OCI-LY3 (cell line): ENCODE measurements at regions not wholly inside any gene's neighbourhood (a gene's known extent, or its start where the extent isn't known, plus 50 kb on each side); places are given as distances from the start of the nearest gene placed in this dataset.

ENCODE experiments used
- H2AFZ ChIP-seq: fragments of 200-600, 300-600 bp; shearing (Covaris generic); 2 replicates; pipeline ENCODE4 v1.6.0; 2014; ENCODE audit warnings: antibody characterized with exemption, low read depth, low read length
- H3K27ac ChIP-seq: fragments of 200-600, 300-600 bp; sonication (generic); 2 replicates; pipeline ENCODE4 v1.5.1; 2014; ENCODE audit warnings: mild to moderate bottlenecking, low read length, moderate library complexity, mixed read lengths
- H3K27me3 ChIP-seq: fragments of 200-600, 300-600 bp; sonication (generic); 2 replicates; pipeline ENCODE4 v1.6.1; 2014; ENCODE audit warnings: low read depth, low read length, mixed read lengths
- H3K36me3 ChIP-seq: fragments of 200-600, 300-600 bp; sonication (generic); replicated peaks from 2 replicates; pipeline ENCODE3; 2014; ENCODE audit warnings: low read depth, low read length, mixed read lengths
- H3K4me1 ChIP-seq: fragments of 300-600, 200-600 bp; sonication (generic); 2 replicates; pipeline ENCODE4 v1.6.1; 2014; ENCODE audit warnings: low read length, mixed read lengths
- H3K4me2 ChIP-seq: fragments of 200-600, 300-600 bp; sonication (generic); 2 replicates; pipeline ENCODE4 v1.6.1; 2014; ENCODE audit warnings: low read length, mixed read lengths
- H3K4me3 ChIP-seq: fragments of 300-600, 200-600 bp; sonication (generic); 2 replicates; pipeline ENCODE4 v1.5.1; 2014; ENCODE audit warnings: antibody characterized with exemption, mild to moderate bottlenecking, low read length, moderate library complexity
- H3K79me2 ChIP-seq: fragments of 300-600, 200-600 bp; shearing (Covaris generic); 2 replicates; pipeline ENCODE4 v1.6.1; 2014; ENCODE audit warnings: mild to moderate bottlenecking, low read length, mixed read lengths
- H3K9ac ChIP-seq: fragments of 300-600, 200-600 bp; shearing (Covaris generic); 2 replicates; pipeline ENCODE4 v1.6.0; 2014; ENCODE audit warnings: mild to moderate bottlenecking, low read length, moderate library complexity
- H3K9me3 ChIP-seq: fragments of 200-600, 300-600 bp; shearing (Covaris generic); 2 replicates; pipeline ENCODE4 v1.6.1; 2014; ENCODE audit warnings: low read length, mixed read lengths; ENCODE audit not compliant: insufficient read depth
- H4K20me1 ChIP-seq: fragments of 200-600, 300-600 bp; sonication (generic); 2 replicates; pipeline ENCODE4 v1.6.1; 2016; ENCODE audit warnings: low read length, mixed read lengths; ENCODE audit not compliant: insufficient read depth
- EZH2phosphoT487 ChIP-seq: fragments of 200-600 bp; shearing (Covaris generic); IDR thresholded peaks from 2 replicates; pipeline ENCODE4 v1.6.1; 2018; ENCODE audit warnings: antibody characterized with exemption, mixed run types, low read depth
- TF ChIP-seq, protein P1 (sequence below): fragments of 200-600, 300-600 bp; sonication (generic); IDR thresholded peaks from 2 replicates; pipeline ENCODE4 v1.5.1; 2014; ENCODE audit warnings: antibody characterized with exemption, low read length, low read depth

DNA sequence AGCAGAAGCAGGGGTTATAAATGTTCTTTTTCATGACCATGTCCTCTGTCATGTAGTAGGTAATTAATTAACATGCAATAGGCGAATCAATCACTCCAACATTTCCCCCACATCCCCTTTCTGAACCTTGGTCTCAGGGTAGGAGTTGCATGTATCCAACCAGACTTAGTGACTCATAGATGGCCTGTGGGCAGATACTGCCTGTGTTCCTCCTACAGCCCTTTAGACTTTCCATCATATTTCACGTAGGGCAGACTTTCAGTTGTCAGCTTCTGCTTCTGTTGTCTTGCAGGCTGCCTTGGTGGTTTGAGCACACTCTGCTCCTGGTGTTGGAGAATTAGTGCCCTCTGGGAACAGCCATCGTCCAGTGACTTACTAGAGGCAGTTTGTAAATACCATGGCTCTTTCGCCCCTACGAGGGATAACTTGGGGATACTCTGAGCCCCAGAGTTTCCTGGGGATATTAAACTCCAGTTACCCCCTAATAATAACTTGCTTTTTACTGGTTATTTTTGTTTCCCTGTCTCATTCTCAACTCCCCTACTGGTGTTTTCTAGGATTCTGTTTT, 244.4 kb downstream of the EDEM1 start:
- Histone ChIP-seq H3K4me2 (no peak overlapping the region), H3K27ac (no peak overlapping the region), H2AFZ (no peak overlapping the region), H3K36me3 (no peaks in the 10 kb centered on the region), H3K9me3 (no peaks in the 10 kb centered on the region), H3K27me3 (peaks cover 57% of the 10 kb centered on the region), H3K79me2 (no peaks in the 10 kb centered on the region), H3K4me3 (no peak overlapping the region), H3K9ac (no peak overlapping the region), H4K20me1 (no peaks in the 10 kb centered on the region), H3K4me1 (peaks cover 15% of the 10 kb centered on the region)
- TF ChIP-seq, protein P1, sequence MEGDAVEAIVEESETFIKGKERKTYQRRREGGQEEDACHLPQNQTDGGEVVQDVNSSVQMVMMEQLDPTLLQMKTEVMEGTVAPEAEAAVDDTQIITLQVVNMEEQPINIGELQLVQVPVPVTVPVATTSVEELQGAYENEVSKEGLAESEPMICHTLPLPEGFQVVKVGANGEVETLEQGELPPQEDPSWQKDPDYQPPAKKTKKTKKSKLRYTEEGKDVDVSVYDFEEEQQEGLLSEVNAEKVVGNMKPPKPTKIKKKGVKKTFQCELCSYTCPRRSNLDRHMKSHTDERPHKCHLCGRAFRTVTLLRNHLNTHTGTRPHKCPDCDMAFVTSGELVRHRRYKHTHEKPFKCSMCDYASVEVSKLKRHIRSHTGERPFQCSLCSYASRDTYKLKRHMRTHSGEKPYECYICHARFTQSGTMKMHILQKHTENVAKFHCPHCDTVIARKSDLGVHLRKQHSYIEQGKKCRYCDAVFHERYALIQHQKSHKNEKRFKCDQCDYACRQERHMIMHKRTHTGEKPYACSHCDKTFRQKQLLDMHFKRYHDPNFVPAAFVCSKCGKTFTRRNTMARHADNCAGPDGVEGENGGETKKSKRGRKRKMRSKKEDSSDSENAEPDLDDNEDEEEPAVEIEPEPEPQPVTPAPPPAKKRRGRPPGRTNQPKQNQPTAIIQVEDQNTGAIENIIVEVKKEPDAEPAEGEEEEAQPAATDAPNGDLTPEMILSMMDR, result no peak
- TF ChIP-seq EZH2phosphoT487, result no peak

DNA sequence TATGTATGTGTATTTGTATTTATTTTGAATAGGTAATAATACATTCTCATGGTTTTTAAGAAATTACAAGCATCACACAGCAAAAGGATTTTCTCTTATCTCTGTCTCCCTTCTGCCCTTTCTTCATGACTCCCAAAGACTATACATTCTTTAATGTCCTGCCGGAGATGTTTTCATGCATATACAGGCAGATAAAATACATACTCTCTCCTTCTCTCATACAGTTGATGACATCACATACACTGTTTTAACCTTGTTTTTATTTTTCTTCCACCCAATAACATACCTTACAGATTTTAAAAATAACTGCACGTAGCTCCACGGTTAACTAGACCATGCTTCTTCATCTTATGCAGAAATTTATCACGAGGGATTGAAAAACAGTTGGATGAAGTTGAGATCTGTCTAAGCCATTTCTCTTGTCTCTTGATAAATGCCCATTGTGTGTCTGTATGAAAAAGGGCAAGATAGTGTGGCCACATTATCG, 249.8 kb downstream of the EDEM1 start:
- no peaks in the 10 kb centered on the region for H3K4me1 ChIP-seq
- no peaks in the 10 kb centered on the region for H4K20me1 ChIP-seq
- no peak overlapping the region for H3K4me2 ChIP-seq
- no peaks in the 10 kb centered on the region for H3K9me3 ChIP-seq
- TF ChIP-seq EZH2phosphoT487, result no peak
- TF ChIP-seq, protein P1, result no peak
- no peaks in the 10 kb centered on the region for H3K79me2 ChIP-seq
- H3K36me3 ChIP-seq, result no peaks in the 10 kb centered on the region
- peaks cover 39% of the 10 kb centered on the region for H3K27me3 ChIP-seq
- no peak overlapping the region for H2AFZ ChIP-seq
- H3K27ac ChIP-seq, result no peak overlapping the region
- no peak overlapping the region for H3K9ac ChIP-seq
- H3K4me3 ChIP-seq, result no peak overlapping the region

DNA sequence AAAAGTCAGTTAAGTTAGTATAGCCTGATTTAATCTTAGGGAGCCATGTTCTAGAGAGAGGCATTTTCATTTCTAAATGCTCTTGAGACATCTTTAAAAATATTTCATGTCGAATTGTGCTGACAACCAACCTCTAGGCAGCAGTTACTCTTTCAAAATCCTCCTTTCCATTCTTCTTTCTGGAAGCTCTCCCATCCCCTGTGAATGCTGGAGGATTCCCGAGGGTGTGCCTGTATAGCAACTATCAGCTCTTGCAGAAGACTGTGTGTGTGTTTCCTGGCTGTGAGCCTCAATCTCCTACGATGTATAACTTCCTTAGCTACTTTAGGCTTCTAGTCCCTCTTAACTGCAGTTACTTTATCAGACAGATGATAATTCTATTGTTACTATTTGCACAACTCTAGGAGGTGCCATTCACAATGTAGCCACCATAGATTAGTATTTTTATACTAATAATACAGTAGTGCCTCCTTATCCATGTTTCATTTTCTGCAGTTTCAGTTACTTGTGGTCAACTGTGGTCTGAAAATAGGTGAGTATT, 250.3 kb downstream of the EDEM1 start:
- H3K27me3 ChIP-seq, result peaks cover 39% of the 10 kb centered on the region
- H3K4me1 ChIP-seq, result no peaks in the 10 kb centered on the region
- H3K4me3 ChIP-seq, result no peak overlapping the region
- H3K4me2 ChIP-seq, result no peak overlapping the region
- H3K27ac ChIP-seq, result no peak overlapping the region
- no peaks in the 10 kb centered on the region for H4K20me1 ChIP-seq
- H3K79me2 ChIP-seq, result no peaks in the 10 kb centered on the region
- H3K36me3 ChIP-seq, result no peaks in the 10 kb centered on the region
- no peak overlapping the region for H2AFZ ChIP-seq
- no peak overlapping the region for H3K9ac ChIP-seq
- no peak for TF ChIP-seq EZH2phosphoT487
- TF ChIP-seq, protein P1, result no peak
- no peaks in the 10 kb centered on the region for H3K9me3 ChIP-seq

DNA sequence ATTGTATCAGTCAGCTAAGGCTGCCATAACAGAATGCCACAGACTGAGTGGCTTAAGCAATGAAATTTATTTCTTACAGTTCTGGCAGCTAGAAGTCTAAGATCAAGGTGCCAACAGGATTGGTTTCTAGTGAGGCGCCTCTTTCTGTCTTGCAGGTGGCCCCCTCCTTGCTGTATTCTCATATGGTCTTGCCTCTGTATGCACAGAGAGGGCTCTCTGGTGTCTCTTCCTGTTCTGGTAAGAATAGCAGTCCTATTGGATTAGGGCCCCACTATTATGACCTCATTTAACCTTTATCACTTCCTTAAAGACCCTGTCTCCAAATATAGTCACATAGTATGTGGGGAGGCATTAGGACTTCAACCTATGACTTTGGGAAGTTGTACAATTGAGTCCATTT, 253.9 kb downstream of the EDEM1 start:
- H3K79me2 ChIP-seq, result no peaks in the 10 kb centered on the region
- H3K4me1 ChIP-seq, result no peaks in the 10 kb centered on the region
- no peak overlapping the region for H2AFZ ChIP-seq
- H3K4me2 ChIP-seq, result no peak overlapping the region
- no peak overlapping the region for H3K9ac ChIP-seq
- H3K4me3 ChIP-seq, result no peak overlapping the region
- H3K36me3 ChIP-seq, result no peaks in the 10 kb centered on the region
- no peaks in the 10 kb centered on the region for H4K20me1 ChIP-seq
- no peaks in the 10 kb centered on the region for H3K9me3 ChIP-seq
- H3K27me3 ChIP-seq, result peaks cover 17% of the 10 kb centered on the region
- no peak overlapping the region for H3K27ac ChIP-seq
- TF ChIP-seq, protein P1, result no peak
- TF ChIP-seq EZH2phosphoT487, result no peak
